CD4-positive, alpha-beta T cell (primary cell): ENCODE measurements at regions not wholly inside any gene's neighbourhood (a gene's known extent, or its start where the extent isn't known, plus 50 kb on each side); places are given as distances from the start of the nearest gene placed in this dataset.

Experiments
- ATAC-seq: fragments of 200-7000 bp; cut with Tn5 transposase; one replicate; pipeline ENCODE4 v1.10.0; 2022; ENCODE audit warnings: mild to moderate bottlenecking; ENCODE audit not compliant: poor library complexity
- CTCF ChIA-PET: fragments of 350-600 bp; sonication (Branson Sonifier 250); formaldehyde crosslinking; loops from one replicate; lab custom pipeline; 2021; ENCODE audit warnings: antibody characterized with exemption, inconsistent platforms; lab: Charles Lee
- POLR2A ChIA-PET: fragments of 350-600 bp; sonication (Branson Sonifier 250); formaldehyde crosslinking; loops from one replicate; lab custom pipeline; 2021; ENCODE audit warnings: antibody characterized with exemption, inconsistent platforms; lab: Charles Lee
- DNase-seq, 14 experiments: peaks; one replicate each; pipeline ENCODE4 v3.0.0-alpha.2; 2013 to 2020; ENCODE audit warnings: mixed read lengths in 2 of 14
- H3K27ac ChIP-seq, 2 donors: one replicate each; pipeline versions ENCODE4 v1.5.1 to v1.7.0; 2013; ENCODE audit warnings: low read length in 2 of 2, low read depth in 1 of 2, mild to moderate bottlenecking in 1 of 2
- H3K27me3 ChIP-seq, 2 experiments: 1 replicate in 1 of 2; 2 replicates in 1 of 2; pipeline versions ENCODE4 v1.6.1 to v1.7.0; 2013; ENCODE audit warnings: low read length in 2 of 2, control low read depth in 1 of 2, mild to moderate bottlenecking in 1 of 2, moderate library complexity in 1 of 2; ENCODE audit not compliant: insufficient read depth in 2 of 2, control insufficient read depth in 1 of 2
- H3K36me3 ChIP-seq: one replicate; pipeline ENCODE4 v1.6.1; 2013; ENCODE audit warnings: low read length, control low read depth; ENCODE audit not compliant: insufficient read depth
- H3K4me1 ChIP-seq: one replicate; pipeline ENCODE4 v1.6.1; 2013; ENCODE audit warnings: low read length, control low read depth; ENCODE audit not compliant: insufficient read depth
- H3K4me3 ChIP-seq: one replicate; pipeline ENCODE4 v1.5.1; 2013; ENCODE audit warnings: mild to moderate bottlenecking, low read length, moderate library complexity
- H3K9me3 ChIP-seq, 2 experiments: 1 replicate in 1 of 2; 2 replicates in 1 of 2; pipeline versions ENCODE4 v1.6.1 to v1.7.0; 2013; ENCODE audit warnings: low read length in 2 of 2, mild to moderate bottlenecking in 2 of 2, control low read depth in 1 of 2, moderate library complexity in 1 of 2; ENCODE audit not compliant: control insufficient read depth in 1 of 2, insufficient read depth in 1 of 2
- H3K27ac Mint-ChIP-seq: one replicate; pipeline ENCODE4 v1.8.0; 2020; ENCODE audit warnings: mixed read lengths
- H3K27me3 Mint-ChIP-seq: one replicate; pipeline ENCODE4 v1.8.0; 2021; ENCODE audit warnings: mixed read lengths
- H3K36me3 Mint-ChIP-seq: one replicate; pipeline ENCODE4 v1.8.0; 2021; ENCODE audit warnings: low read depth, mixed read lengths
- H3K4me1 Mint-ChIP-seq: one replicate; pipeline ENCODE4 v1.8.0; 2021; ENCODE audit warnings: low read depth, mixed read lengths
- H3K4me3 Mint-ChIP-seq: one replicate; pipeline ENCODE4 v1.8.0; 2020; ENCODE audit warnings: mild to moderate bottlenecking, mixed read lengths
- H3K9me3 Mint-ChIP-seq: one replicate; pipeline ENCODE4 v1.8.0; 2020; ENCODE audit warnings: mixed read lengths
- CTCF ChIP-seq: fragments of 200-600 bp; IDR thresholded peaks from one replicate; pipeline ENCODE4 v1.8.0; 2022; ENCODE audit warnings: antibody characterized with exemption, mild to moderate bottlenecking
- intact Hi-C, 2 experiments: fragments of 100-400 bp; cut with DNase I in 1 of 2; cut with micrococcal nuclease in 1 of 2; formaldehyde crosslinking; loops; one replicate each; pipeline versions ENCODE4 v1.15.1 to v1.9.0; 2023 to 2025; cut with DNase I, micrococcal nuclease

- intact Hi-C loops = no loop called here
- Histone ChIP-seq H3K9me3 (peaks cover 0 to 6% of the 10 kb centered on the region in 2 experiments), H3K4me3 (no peak overlapping the region), H3K27ac (no peak overlapping the region), H3K4me1 (no peaks in the 10 kb centered on the region), H3K36me3 (no peaks in the 10 kb centered on the region), H3K27me3 (no peaks in the 10 kb centered on the region)
- ATAC-seq (no peak), DNase-seq (no peak)
- Mint-ChIP-seq H3K4me3 (no peak overlapping the region), H3K27ac (no peak overlapping the region), H3K36me3 (no peaks in the 10 kb centered on the region), H3K4me1 (no peaks in the 10 kb centered on the region), H3K27me3 (no peaks in the 10 kb centered on the region), H3K9me3 (peaks cover 6% of the 10 kb centered on the region)
- TF ChIP-seq CTCF = no peak
- ChIA-PET CTCF (no interaction called here), POLR2A (no interaction called here)
Measured at GRCh38 chr16:47895146-47895545, 260.6 kb downstream of the ABCC12 start.

GRCh38 chr16:47892999-47893398, 262.8 kb downstream of the ABCC12 start:
- Histone ChIP-seq H3K4me1 (no peaks in the 10 kb centered on the region), H3K27ac (no peak overlapping the region), H3K4me3 (no peak overlapping the region), H3K36me3 (no peaks in the 10 kb centered on the region), H3K27me3 (peaks cover 0 to 4% of the 10 kb centered on the region in 2 experiments), H3K9me3 (peaks cover 0 to 6% of the 10 kb centered on the region in 2 experiments)
- intact Hi-C loops = no loop called here
- TF ChIP-seq CTCF = no peak
- Mint-ChIP-seq H3K36me3 (no peaks in the 10 kb centered on the region), H3K4me3 (no peak overlapping the region), H3K4me1 (no peaks in the 10 kb centered on the region), H3K27ac (no peak overlapping the region), H3K27me3 (peaks cover 8% of the 10 kb centered on the region), H3K9me3 (peaks cover 3% of the 10 kb centered on the region)
- POLR2A ChIA-PET = no interaction called here
- CTCF ChIA-PET = no interaction called here
- DNase-seq = no peak
- ATAC-seq = no peak

GRCh38 chr16:47888734-47889133, 267.1 kb downstream of the ABCC12 start:
- Histone ChIP-seq H3K27ac (no peak overlapping the region), H3K9me3 (peaks cover 0 to 6% of the 10 kb centered on the region in 2 experiments), H3K36me3 (no peaks in the 10 kb centered on the region), H3K4me1 (no peaks in the 10 kb centered on the region), H3K27me3 (peaks cover 4 to 11% of the 10 kb centered on the region in 2 experiments), H3K4me3 (no peak overlapping the region)
- intact Hi-C loops = no loop called here
- Mint-ChIP-seq H3K4me3 (no peak overlapping the region), H3K36me3 (no peaks in the 10 kb centered on the region), H3K4me1 (no peaks in the 10 kb centered on the region), H3K27me3 (peaks cover 11% of the 10 kb centered on the region), H3K27ac (no peak overlapping the region), H3K9me3 (peaks cover 3% of the 10 kb centered on the region)
- no peak for TF ChIP-seq CTCF
- ChIA-PET POLR2A (no interaction called here), CTCF (no interaction called here)
- DNase-seq (no peak), ATAC-seq (no peak)
